WTC11 (cell line): ENCODE measurements at regions not wholly inside any gene's neighbourhood (a gene's known extent, or its start where the extent isn't known, plus 50 kb on each side); places are given as distances from the start of the nearest gene placed in this dataset.

ENCODE experiments used
- ATAC-seq: fragments of 200-7000 bp; cut with Tn5 transposase; 2 replicates; pipeline ENCODE4 v1.10.0; 2021; ENCODE audit warnings: mild to moderate bottlenecking, moderate library complexity
- CTCF ChIA-PET: fragments of 300-600 bp; sonication (Branson Sonifier 250); formaldehyde crosslinking; loops from one replicate; lab custom pipeline; 2021; ENCODE audit warnings: antibody characterized with exemption; lab: Charles Lee
- POLR2A ChIA-PET: fragments of 350-600 bp; sonication (Branson Sonifier 250); formaldehyde crosslinking; loops from one replicate; lab custom pipeline; 2021; ENCODE audit warnings: antibody characterized with exemption; lab: Charles Lee
- DNase-seq: peaks from one replicate; pipeline ENCODE4 v3.0.0; 2021; ENCODE audit warnings: low spot score
- H3K27ac Mint-ChIP-seq: 2 replicates; pipeline ENCODE4 v1.8.0; 2021; ENCODE audit warnings: mixed read lengths
- H3K27me3 Mint-ChIP-seq: 2 replicates; pipeline ENCODE4 v1.8.0; 2021; ENCODE audit warnings: low read depth, mild to moderate bottlenecking, moderate library complexity, mixed read lengths
- H3K36me3 Mint-ChIP-seq: 2 replicates; pipeline ENCODE4 v1.8.0; 2021; ENCODE audit warnings: mixed read lengths
- H3K4me1 Mint-ChIP-seq: 2 replicates; pipeline ENCODE4 v1.8.0; 2022; ENCODE audit warnings: mixed read lengths
- H3K4me3 Mint-ChIP-seq: 2 replicates; pipeline ENCODE4 v1.8.0; 2021; ENCODE audit warnings: mild to moderate bottlenecking, moderate library complexity, mixed read lengths
- H3K9me3 Mint-ChIP-seq: 2 replicates; pipeline ENCODE4 v1.8.0; 2021; ENCODE audit warnings: mixed read lengths
- CBFB ChIP-seq: sonication (generic); formaldehyde crosslinking; IDR thresholded peaks from 2 replicates; pipeline ENCODE4 v1.8.1; 2022; ENCODE audit warnings: mild to moderate bottlenecking, low read depth, missing genetic modification reagents
- CREB1 ChIP-seq: sonication (generic); formaldehyde crosslinking; IDR thresholded peaks from 2 replicates; pipeline ENCODE4 v1.8.0; 2023; ENCODE audit warnings: mild to moderate bottlenecking, missing genetic modification reagents
- ETV6 ChIP-seq: sonication (generic); formaldehyde crosslinking; IDR thresholded peaks from 2 replicates; pipeline ENCODE4 v1.8.1; 2022; ENCODE audit warnings: mild to moderate bottlenecking, missing genetic modification reagents
- FOXP1 ChIP-seq: sonication (generic); formaldehyde crosslinking; IDR thresholded peaks from 2 replicates; pipeline ENCODE4 v1.8.0; 2022; ENCODE audit warnings: missing genetic modification reagents, mild to moderate bottlenecking, moderate library complexity, borderline replicate concordance
- KAT7 ChIP-seq: sonication (generic); formaldehyde crosslinking; IDR thresholded peaks from 2 replicates; pipeline ENCODE4 v1.8.1; 2023; ENCODE audit warnings: missing genetic modification reagents, mild to moderate bottlenecking, borderline replicate concordance
- MXD4 ChIP-seq: fragments of 250-450 bp; sonication (Bioruptor Pico); IDR thresholded peaks from 2 replicates; pipeline ENCODE4 v1.8.0; 2021; ENCODE audit warnings: mild to moderate bottlenecking, moderate library complexity, borderline replicate concordance
- NFE2L1 ChIP-seq: sonication (generic); formaldehyde crosslinking; IDR thresholded peaks from 2 replicates; pipeline ENCODE4 v1.8.1; 2023; ENCODE audit warnings: missing genetic modification reagents
- NFYB ChIP-seq: sonication (generic); formaldehyde crosslinking; conservative IDR thresholded peaks from 2 replicates; pipeline ENCODE4 v1.8.0; 2022; ENCODE audit warnings: low read depth, missing genetic modification reagents
- RELA ChIP-seq: sonication (generic); formaldehyde crosslinking; IDR thresholded peaks from 2 replicates; pipeline ENCODE4 v1.8.1; 2022; ENCODE audit warnings: missing genetic modification reagents, mild to moderate bottlenecking, borderline replicate concordance
- SMAD3 ChIP-seq: sonication (generic); formaldehyde crosslinking; IDR thresholded peaks from 2 replicates; pipeline ENCODE4 v1.8.0; 2022; ENCODE audit warnings: missing genetic modification reagents, mild to moderate bottlenecking, borderline replicate concordance
- SP1 ChIP-seq: sonication (generic); formaldehyde crosslinking; conservative IDR thresholded peaks from 2 replicates; pipeline ENCODE4 v1.8.1; 2022; ENCODE audit warnings: missing genetic modification reagents
- TP53 ChIP-seq: sonication (generic); formaldehyde crosslinking; IDR thresholded peaks from 2 replicates; pipeline ENCODE4 v1.8.1; 2023; ENCODE audit warnings: mild to moderate bottlenecking, missing genetic modification reagents
- ZNF121 ChIP-seq: sonication (generic); formaldehyde crosslinking; IDR thresholded peaks from 2 replicates; pipeline ENCODE4 v1.8.0; 2023; ENCODE audit warnings: missing genetic modification reagents
- ZNF219 ChIP-seq: sonication (generic); formaldehyde crosslinking; IDR thresholded peaks from 2 replicates; pipeline ENCODE4 v1.8.0; 2023; ENCODE audit warnings: missing genetic modification reagents, mild to moderate bottlenecking, borderline replicate concordance
- TF ChIP-seq, protein P1 (sequence below): fragments of 200-600 bp; IDR thresholded peaks from 2 replicates; pipeline ENCODE4 v1.8.0; 2022; ENCODE audit warnings: antibody characterized with exemption
- TF ChIP-seq, protein P2 (sequence below): sonication (generic); formaldehyde crosslinking; IDR thresholded peaks from 2 replicates; pipeline ENCODE4 v1.8.1; 2023; ENCODE audit warnings: mild to moderate bottlenecking, missing genetic modification reagents
- TF ChIP-seq, protein P3 (sequence below): sonication (generic); formaldehyde crosslinking; IDR thresholded peaks from 2 replicates; pipeline ENCODE4 v1.8.0; 2023; ENCODE audit warnings: missing genetic modification reagents, mild to moderate bottlenecking, borderline replicate concordance
- TF ChIP-seq, protein P4 (sequence below): sonication (generic); formaldehyde crosslinking; IDR thresholded peaks from 2 replicates; pipeline ENCODE4 v1.8.0; 2022; ENCODE audit warnings: mild to moderate bottlenecking, missing genetic modification reagents
- TF ChIP-seq, protein P5 (sequence below): sonication (generic); formaldehyde crosslinking; IDR thresholded peaks from 2 replicates; pipeline ENCODE4 v1.8.1; 2022; ENCODE audit warnings: mild to moderate bottlenecking, missing genetic modification reagents, moderate library complexity, borderline replicate concordance
- TF ChIP-seq, protein P6 (sequence below): fragments of 250-450 bp; sonication (Bioruptor Pico); conservative IDR thresholded peaks from 2 replicates; pipeline ENCODE4 v1.9.0; 2021; ENCODE audit warnings: mild to moderate bottlenecking

DNA sequence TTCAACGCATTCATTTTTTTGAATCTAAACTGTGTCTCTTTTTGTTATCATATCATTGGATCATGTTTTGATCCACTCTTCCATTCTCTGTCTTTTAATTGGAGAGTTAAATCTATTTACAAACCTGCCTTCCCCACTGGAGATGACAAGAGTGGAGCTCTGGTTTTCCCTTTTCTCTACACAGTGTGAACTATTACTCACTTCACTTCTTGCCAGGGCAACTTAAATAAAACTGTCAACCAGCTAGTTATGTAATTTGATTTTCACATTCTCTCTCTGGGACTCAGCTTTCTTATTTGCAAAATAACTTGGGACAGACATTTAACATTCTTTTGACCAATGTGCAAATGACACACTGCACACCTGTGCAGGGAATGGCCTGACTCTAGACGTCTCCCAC, 230.8 kb upstream of the CST7 start:
- ATAC-seq: no peak
- CTCF ChIA-PET: no interaction called here
- TF ChIP-seq FOXP1 (CRISPR knock-in tag) (no peak), NFYB (CRISPR knock-in tag) (no peak), KAT7 (CRISPR knock-in tag) (no peak), ZNF121 (CRISPR knock-in tag) (no peak), SP1 (no peak), ETV6 (CRISPR knock-in tag) (no peak), RELA (CRISPR knock-in tag) (no peak), CREB1 (no peak), CBFB (CRISPR knock-in tag) (no peak), ZNF219 (CRISPR knock-in tag) (no peak), MXD4 (CRISPR knock-in tag) (no peak), TP53 (CRISPR knock-in tag) (no peak), SMAD3 (CRISPR knock-in tag) (no peak), NFE2L1 (no peak)
- TF ChIP-seq, protein P1, sequence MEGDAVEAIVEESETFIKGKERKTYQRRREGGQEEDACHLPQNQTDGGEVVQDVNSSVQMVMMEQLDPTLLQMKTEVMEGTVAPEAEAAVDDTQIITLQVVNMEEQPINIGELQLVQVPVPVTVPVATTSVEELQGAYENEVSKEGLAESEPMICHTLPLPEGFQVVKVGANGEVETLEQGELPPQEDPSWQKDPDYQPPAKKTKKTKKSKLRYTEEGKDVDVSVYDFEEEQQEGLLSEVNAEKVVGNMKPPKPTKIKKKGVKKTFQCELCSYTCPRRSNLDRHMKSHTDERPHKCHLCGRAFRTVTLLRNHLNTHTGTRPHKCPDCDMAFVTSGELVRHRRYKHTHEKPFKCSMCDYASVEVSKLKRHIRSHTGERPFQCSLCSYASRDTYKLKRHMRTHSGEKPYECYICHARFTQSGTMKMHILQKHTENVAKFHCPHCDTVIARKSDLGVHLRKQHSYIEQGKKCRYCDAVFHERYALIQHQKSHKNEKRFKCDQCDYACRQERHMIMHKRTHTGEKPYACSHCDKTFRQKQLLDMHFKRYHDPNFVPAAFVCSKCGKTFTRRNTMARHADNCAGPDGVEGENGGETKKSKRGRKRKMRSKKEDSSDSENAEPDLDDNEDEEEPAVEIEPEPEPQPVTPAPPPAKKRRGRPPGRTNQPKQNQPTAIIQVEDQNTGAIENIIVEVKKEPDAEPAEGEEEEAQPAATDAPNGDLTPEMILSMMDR: no peak
- TF ChIP-seq, protein P2, sequence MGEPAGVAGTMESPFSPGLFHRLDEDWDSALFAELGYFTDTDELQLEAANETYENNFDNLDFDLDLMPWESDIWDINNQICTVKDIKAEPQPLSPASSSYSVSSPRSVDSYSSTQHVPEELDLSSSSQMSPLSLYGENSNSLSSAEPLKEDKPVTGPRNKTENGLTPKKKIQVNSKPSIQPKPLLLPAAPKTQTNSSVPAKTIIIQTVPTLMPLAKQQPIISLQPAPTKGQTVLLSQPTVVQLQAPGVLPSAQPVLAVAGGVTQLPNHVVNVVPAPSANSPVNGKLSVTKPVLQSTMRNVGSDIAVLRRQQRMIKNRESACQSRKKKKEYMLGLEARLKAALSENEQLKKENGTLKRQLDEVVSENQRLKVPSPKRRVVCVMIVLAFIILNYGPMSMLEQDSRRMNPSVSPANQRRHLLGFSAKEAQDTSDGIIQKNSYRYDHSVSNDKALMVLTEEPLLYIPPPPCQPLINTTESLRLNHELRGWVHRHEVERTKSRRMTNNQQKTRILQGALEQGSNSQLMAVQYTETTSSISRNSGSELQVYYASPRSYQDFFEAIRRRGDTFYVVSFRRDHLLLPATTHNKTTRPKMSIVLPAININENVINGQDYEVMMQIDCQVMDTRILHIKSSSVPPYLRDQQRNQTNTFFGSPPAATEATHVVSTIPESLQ (CRISPR knock-in tag): no peak
- TF ChIP-seq, protein P3, sequence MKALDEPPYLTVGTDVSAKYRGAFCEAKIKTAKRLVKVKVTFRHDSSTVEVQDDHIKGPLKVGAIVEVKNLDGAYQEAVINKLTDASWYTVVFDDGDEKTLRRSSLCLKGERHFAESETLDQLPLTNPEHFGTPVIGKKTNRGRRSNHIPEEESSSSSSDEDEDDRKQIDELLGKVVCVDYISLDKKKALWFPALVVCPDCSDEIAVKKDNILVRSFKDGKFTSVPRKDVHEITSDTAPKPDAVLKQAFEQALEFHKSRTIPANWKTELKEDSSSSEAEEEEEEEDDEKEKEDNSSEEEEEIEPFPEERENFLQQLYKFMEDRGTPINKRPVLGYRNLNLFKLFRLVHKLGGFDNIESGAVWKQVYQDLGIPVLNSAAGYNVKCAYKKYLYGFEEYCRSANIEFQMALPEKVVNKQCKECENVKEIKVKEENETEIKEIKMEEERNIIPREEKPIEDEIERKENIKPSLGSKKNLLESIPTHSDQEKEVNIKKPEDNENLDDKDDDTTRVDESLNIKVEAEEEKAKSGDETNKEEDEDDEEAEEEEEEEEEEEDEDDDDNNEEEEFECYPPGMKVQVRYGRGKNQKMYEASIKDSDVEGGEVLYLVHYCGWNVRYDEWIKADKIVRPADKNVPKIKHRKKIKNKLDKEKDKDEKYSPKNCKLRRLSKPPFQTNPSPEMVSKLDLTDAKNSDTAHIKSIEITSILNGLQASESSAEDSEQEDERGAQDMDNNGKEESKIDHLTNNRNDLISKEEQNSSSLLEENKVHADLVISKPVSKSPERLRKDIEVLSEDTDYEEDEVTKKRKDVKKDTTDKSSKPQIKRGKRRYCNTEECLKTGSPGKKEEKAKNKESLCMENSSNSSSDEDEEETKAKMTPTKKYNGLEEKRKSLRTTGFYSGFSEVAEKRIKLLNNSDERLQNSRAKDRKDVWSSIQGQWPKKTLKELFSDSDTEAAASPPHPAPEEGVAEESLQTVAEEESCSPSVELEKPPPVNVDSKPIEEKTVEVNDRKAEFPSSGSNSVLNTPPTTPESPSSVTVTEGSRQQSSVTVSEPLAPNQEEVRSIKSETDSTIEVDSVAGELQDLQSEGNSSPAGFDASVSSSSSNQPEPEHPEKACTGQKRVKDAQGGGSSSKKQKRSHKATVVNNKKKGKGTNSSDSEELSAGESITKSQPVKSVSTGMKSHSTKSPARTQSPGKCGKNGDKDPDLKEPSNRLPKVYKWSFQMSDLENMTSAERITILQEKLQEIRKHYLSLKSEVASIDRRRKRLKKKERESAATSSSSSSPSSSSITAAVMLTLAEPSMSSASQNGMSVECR (CRISPR knock-in tag): no peak
- TF ChIP-seq, protein P4, sequence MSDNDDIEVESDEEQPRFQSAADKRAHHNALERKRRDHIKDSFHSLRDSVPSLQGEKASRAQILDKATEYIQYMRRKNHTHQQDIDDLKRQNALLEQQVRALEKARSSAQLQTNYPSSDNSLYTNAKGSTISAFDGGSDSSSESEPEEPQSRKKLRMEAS (CRISPR knock-in tag): no peak
- TF ChIP-seq, protein P5, sequence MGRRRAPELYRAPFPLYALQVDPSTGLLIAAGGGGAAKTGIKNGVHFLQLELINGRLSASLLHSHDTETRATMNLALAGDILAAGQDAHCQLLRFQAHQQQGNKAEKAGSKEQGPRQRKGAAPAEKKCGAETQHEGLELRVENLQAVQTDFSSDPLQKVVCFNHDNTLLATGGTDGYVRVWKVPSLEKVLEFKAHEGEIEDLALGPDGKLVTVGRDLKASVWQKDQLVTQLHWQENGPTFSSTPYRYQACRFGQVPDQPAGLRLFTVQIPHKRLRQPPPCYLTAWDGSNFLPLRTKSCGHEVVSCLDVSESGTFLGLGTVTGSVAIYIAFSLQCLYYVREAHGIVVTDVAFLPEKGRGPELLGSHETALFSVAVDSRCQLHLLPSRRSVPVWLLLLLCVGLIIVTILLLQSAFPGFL (CRISPR knock-in tag): no peak
- TF ChIP-seq, protein P6, sequence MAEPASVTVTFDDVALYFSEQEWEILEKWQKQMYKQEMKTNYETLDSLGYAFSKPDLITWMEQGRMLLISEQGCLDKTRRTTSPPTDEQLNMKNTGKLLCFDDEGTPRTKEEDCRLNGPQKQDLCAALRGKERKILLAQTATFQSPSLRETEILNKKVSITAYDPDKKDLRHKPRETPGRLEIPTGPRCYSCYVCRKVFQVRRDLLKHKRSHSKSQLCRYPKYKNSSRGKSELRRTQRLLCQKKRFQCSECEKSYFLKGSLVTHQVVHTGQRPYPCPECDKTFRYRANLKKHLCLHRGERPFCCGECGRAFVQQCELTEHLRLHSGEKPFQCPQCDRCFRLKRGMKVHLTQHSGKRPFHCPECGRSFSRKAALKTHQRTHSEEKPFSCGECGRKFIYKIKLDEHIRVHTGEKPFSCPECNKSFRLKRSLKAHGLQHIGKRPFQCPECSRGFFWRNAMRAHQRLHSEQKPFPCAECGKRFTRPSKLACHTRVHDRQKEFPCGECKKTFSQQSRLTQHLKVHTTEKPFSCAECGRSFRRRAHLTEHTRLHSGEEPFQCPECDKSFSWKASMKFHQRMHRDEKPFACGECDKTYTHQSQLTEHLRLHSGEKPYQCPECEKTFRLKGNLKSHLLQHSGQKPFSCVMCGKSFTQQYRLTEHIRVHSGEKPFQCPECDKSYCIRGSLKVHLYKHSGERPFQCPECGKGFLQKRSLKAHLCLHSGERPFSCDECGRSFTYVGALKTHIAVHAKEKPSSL: no peak
- H3K27ac Mint-ChIP-seq: no peak overlapping the region
- no peak for DNase-seq
- no peak overlapping the region for H3K4me3 Mint-ChIP-seq
- H3K27me3 Mint-ChIP-seq: peaks cover 3% of the 10 kb centered on the region; the same call in 1 of the 2 replicates
- POLR2A ChIA-PET: interaction anchor here (1.1 kb wide), 1 partner anchor 413 kb away, joined by 3 read pairs; no protein-coding TSS in a partner anchor
- H3K9me3 Mint-ChIP-seq: peaks cover 13% of the 10 kb centered on the region
- H3K4me1 Mint-ChIP-seq: peaks cover 2% of the 10 kb centered on the region; the same call in 1 of the 2 replicates
- H3K36me3 Mint-ChIP-seq: no peaks in the 10 kb centered on the region; the same call in 1 of the 2 replicates
